Lower leg skin (tissue), 3 donors: ENCODE measurements at regions not wholly inside any gene's neighbourhood (a gene's known extent, or its start where the extent isn't known, plus 50 kb on each side); places are given as distances from the start of the nearest gene placed in this dataset.

Source experiments
- POLR2A ChIP-seq, 2 donors: fragments of 450-650 bp; IDR thresholded peaks; one replicate each; pipeline ENCODE4 v1.6.1; 2016 to 2017; ENCODE audit warnings: antibody characterized with exemption in 2 of 2, mild to moderate bottlenecking in 1 of 2, moderate library complexity in 1 of 2
- TF ChIP-seq, protein P1 (sequence below), 3 donors: fragments of 450-650 bp; IDR thresholded peaks; one replicate each; pipeline ENCODE4 v1.5.1; 2016; ENCODE audit warnings: antibody characterized with exemption in 3 of 3, mild to moderate bottlenecking in 3 of 3, moderate library complexity in 2 of 3

DNA sequence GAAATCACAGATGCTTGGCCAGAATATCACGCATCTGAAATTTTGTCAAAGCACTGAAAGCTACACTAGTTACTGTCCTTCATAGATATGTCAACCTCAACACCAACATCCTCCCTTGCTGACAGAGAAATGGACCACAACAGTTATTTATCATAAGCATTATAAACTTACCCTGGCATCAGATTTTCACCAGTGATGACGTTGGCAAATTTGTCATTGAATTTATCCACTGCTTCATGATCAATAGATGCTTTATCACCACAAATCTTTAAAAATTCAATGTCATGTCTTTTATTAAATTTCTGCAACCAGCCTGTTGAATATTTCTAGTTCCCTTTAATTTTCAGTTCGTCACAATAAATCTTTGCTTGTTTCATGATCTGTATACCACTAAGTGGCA, 205.7 kb downstream of the GJA1 start:
- TF ChIP-seq, protein P1, sequence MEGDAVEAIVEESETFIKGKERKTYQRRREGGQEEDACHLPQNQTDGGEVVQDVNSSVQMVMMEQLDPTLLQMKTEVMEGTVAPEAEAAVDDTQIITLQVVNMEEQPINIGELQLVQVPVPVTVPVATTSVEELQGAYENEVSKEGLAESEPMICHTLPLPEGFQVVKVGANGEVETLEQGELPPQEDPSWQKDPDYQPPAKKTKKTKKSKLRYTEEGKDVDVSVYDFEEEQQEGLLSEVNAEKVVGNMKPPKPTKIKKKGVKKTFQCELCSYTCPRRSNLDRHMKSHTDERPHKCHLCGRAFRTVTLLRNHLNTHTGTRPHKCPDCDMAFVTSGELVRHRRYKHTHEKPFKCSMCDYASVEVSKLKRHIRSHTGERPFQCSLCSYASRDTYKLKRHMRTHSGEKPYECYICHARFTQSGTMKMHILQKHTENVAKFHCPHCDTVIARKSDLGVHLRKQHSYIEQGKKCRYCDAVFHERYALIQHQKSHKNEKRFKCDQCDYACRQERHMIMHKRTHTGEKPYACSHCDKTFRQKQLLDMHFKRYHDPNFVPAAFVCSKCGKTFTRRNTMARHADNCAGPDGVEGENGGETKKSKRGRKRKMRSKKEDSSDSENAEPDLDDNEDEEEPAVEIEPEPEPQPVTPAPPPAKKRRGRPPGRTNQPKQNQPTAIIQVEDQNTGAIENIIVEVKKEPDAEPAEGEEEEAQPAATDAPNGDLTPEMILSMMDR (IDR thresholded peaks at IDR 0.05) = no peak
- no peak for TF ChIP-seq POLR2A (IDR thresholded peaks at IDR 0.05)
